CD14-positive monocyte (primary cell): ENCODE measurements at regions not wholly inside any gene's neighbourhood (a gene's known extent, or its start where the extent isn't known, plus 50 kb on each side); places are given as distances from the start of the nearest gene placed in this dataset.
A peak's percentile ranks its signal among the peaks of the same experiment; 100 is the strongest.

ENCODE experiments used
- DNase-seq, 3 donors: peaks; one replicate each; pipeline ENCODE4 v3.0.0-alpha.2; 2011 to 2022
- H2AFZ ChIP-seq: 2 replicates; pipeline ENCODE4 v1.6.0; 2012; ENCODE audit warnings: mild to moderate bottlenecking, low read depth, low read length, inconsistent platforms; ENCODE audit not compliant: insufficient read depth, poor library complexity, severe bottlenecking
- H3K27ac ChIP-seq, 2 donors: 1 replicate in 1 of 2; 2 replicates in 1 of 2; pipeline ENCODE4 v1.5.1; 2012 to 2013; ENCODE audit warnings: low read length in 2 of 2, control low read depth in 1 of 2, inconsistent platforms in 1 of 2, low read depth in 1 of 2, mild to moderate bottlenecking in 1 of 2
- H3K27me3 ChIP-seq, 2 donors: one replicate each; pipeline versions ENCODE4 v1.6.0 to v1.6.1; 2011 to 2013; ENCODE audit warnings: low read length in 2 of 2; ENCODE audit not compliant: control insufficient read depth in 2 of 2, insufficient read depth in 2 of 2
- H3K36me3 ChIP-seq, 2 donors: replicated peaks in 1 of 2; 1 replicate in 1 of 2; 2 replicates in 1 of 2; pipeline versions ENCODE4 v1.5.1 to v1.6.1; 2012 to 2013; ENCODE audit warnings: low read length in 2 of 2, control low read depth in 1 of 2, inconsistent platforms in 1 of 2, mild to moderate bottlenecking in 1 of 2; ENCODE audit not compliant: insufficient read depth in 2 of 2, control insufficient read depth in 1 of 2
- H3K4me1 ChIP-seq, 2 donors: 1 replicate in 1 of 2; 2 replicates in 1 of 2; pipeline versions ENCODE4 v1.5.1 to v1.6.1; 2012 to 2013; ENCODE audit warnings: low read length in 2 of 2, control low read depth in 1 of 2, inconsistent platforms in 1 of 2, mild to moderate bottlenecking in 1 of 2, moderate library complexity in 1 of 2; ENCODE audit not compliant: insufficient read depth in 2 of 2, control insufficient read depth in 1 of 2
- H3K4me2 ChIP-seq: replicated peaks from 2 replicates; pipeline ENCODE3; 2012; ENCODE audit warnings: low read length, moderate library complexity, mild to moderate bottlenecking; ENCODE audit not compliant: poor library complexity, severe bottlenecking; ENCODE audit errors: extremely low read depth
- H3K4me3 ChIP-seq, 3 experiments: fragments of 200-600 bp in 1 of 3; sonication (generic) in 1 of 3; replicated peaks in 1 of 3; 1 replicate in 2 of 3; 2 replicates in 1 of 3; pipeline ENCODE4 v1.5.1; 2011 to 2013; ENCODE audit warnings: low read length in 3 of 3, mild to moderate bottlenecking in 3 of 3, control low read depth in 2 of 3, low read depth in 2 of 3, inconsistent platforms in 1 of 3, moderate library complexity in 1 of 3
- H3K79me2 ChIP-seq: 2 replicates; pipeline ENCODE4 v1.6.0; 2012; ENCODE audit warnings: mild to moderate bottlenecking, control low read depth, inconsistent platforms, low read length, moderate library complexity; ENCODE audit not compliant: insufficient read depth
- H3K9ac ChIP-seq: 2 replicates; pipeline ENCODE4 v1.6.0; 2017; ENCODE audit warnings: low read length, mild to moderate bottlenecking; ENCODE audit not compliant: insufficient read depth, poor library complexity, severe bottlenecking
- H3K9me3 ChIP-seq, 2 donors: replicated peaks in 1 of 2; 1 replicate in 1 of 2; 2 replicates in 1 of 2; pipeline versions ENCODE4 v1.5.1 to v1.6.1; 2012 to 2013; ENCODE audit warnings: low read length in 2 of 2, control low read depth in 1 of 2; ENCODE audit not compliant: control insufficient read depth in 1 of 2, insufficient read depth in 1 of 2
- H4K20me1 ChIP-seq: 2 replicates; pipeline ENCODE4 v1.6.0; 2012; ENCODE audit warnings: mild to moderate bottlenecking, low read length, control low read depth, moderate library complexity; ENCODE audit not compliant: insufficient read depth
- H3K27ac Mint-ChIP-seq, 7 donors: one replicate each; pipeline ENCODE4 v1.8.0; 2020; ENCODE audit warnings: mild to moderate bottlenecking in 7 of 7, mixed read lengths in 7 of 7, moderate library complexity in 6 of 7, inconsistent platforms in 2 of 7
- H3K27me3 Mint-ChIP-seq, 3 donors: one replicate each; pipeline ENCODE4 v1.8.0; 2021 to 2022; ENCODE audit warnings: low read depth in 3 of 3, mild to moderate bottlenecking in 3 of 3, mixed read lengths in 3 of 3, moderate library complexity in 3 of 3, inconsistent platforms in 1 of 3
- H3K36me3 Mint-ChIP-seq, 2 donors: one replicate each; pipeline ENCODE4 v1.8.0; 2020; ENCODE audit warnings: mixed read lengths in 2 of 2, inconsistent platforms in 1 of 2, mild to moderate bottlenecking in 1 of 2
- H3K4me1 Mint-ChIP-seq: one replicate; pipeline ENCODE4 v1.8.0; 2020; ENCODE audit warnings: mild to moderate bottlenecking, mixed read lengths
- H3K4me3 Mint-ChIP-seq, 2 donors: one replicate each; pipeline ENCODE4 v1.8.0; 2020; ENCODE audit warnings: mild to moderate bottlenecking in 2 of 2, mixed read lengths in 2 of 2, moderate library complexity in 1 of 2
- H3K9me3 Mint-ChIP-seq, 7 donors: one replicate each; pipeline ENCODE4 v1.8.0; 2020 to 2022; ENCODE audit warnings: mixed read lengths in 7 of 7, mild to moderate bottlenecking in 6 of 7, moderate library complexity in 6 of 7, inconsistent platforms in 2 of 7
- WGBS: methylation state at CpG from one replicate; pipeline ENCODE4 v1.1.5; 2013; ENCODE audit warnings: missing lambda C conversion rate; ENCODE audit not compliant: insufficient coverage; 5-methylcytosine and 5-hydroxymethylcytosine counted together
- intact Hi-C, 2 donors: fragments of 100-400 bp; cut with micrococcal nuclease; formaldehyde crosslinking; loops; one replicate each; pipeline versions ENCODE4 v1.15.0 to v1.15.1; 2023
- TF ChIP-seq, protein P1 (sequence below): fragments of 200-600 bp; IDR thresholded peaks from one replicate; pipeline ENCODE4 v1.8.0; 2022; ENCODE audit warnings: antibody characterized with exemption, mild to moderate bottlenecking

DNA sequence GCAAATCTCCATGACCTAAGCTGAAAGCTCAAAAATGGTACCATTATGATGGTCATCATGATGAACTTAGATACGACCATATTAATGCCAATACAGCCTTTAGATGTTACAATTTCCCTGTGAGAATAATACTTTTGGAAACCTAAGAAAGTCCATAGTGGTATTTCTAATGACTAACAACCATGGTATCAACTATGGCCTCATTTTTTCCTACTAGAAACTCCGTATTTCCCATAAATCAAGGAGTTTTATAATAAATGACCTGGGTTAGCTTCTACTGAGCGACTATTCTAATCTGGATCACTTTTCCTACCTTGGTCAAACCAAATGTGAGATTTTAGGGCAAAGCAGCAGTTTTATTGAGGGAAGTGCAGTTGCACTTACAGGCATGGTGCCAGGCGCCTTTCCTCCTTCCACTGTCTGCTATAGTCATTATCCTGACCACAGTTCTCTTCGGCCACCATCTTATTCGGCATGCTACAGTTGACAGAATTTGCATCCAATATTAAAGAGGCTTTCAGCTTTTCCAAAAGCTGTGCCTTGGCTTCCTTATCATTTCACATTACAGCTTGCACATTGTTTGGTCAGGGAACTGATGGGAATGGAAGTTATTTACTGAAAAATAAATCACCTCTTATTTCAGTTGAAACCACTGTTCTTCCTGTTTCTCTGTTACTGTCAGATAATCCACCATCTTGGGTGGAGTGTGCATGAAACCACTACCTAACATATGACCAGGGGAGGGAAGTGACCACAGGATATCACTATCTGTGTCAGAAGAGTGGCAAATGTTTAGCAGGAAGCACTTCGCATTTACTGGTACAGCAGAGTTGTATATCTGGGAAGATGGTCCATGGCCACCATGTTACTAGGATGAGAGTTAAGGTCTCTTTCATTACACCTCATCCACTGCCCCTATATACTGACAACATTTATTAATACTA, 74.5 kb upstream of the PICALM start:
- Histone ChIP-seq H3K36me3 (no peaks in the 10 kb centered on the region), H3K9ac (peak overlapping the region; percentile 30), H3K9me3 (no peaks in the 10 kb centered on the region), H2AFZ (peak overlapping the region; percentile 52), H3K4me2 (peak overlapping the region; percentile 1), H3K27ac (peak overlapping the region; percentile 83 to 93), H3K4me1 (peaks cover 80 to 81% of the 10 kb centered on the region in 2 donors), H3K4me3 (peak overlapping the region in 1 of 3 experiments; percentile 55), H3K27me3 (no peaks in the 10 kb centered on the region), H3K79me2 (peaks cover 12% of the 10 kb centered on the region), H4K20me1 (no peaks in the 10 kb centered on the region)
- 100% methylated on average over 1 of the region's 7 CpGs for WGBS
- Mint-ChIP-seq H3K27ac (peak overlapping the region; percentile 92 to 99 (median 97)), H3K9me3 (peaks cover 0 to 1% (median 0%) of the 10 kb centered on the region in 7 donors), H3K36me3 (peaks cover 2 to 6% of the 10 kb centered on the region in 2 donors), H3K27me3 (no peaks in the 10 kb centered on the region), H3K4me3 (no peak overlapping the region), H3K4me1 (peaks cover 80% of the 10 kb centered on the region)
- TF ChIP-seq, protein P1, sequence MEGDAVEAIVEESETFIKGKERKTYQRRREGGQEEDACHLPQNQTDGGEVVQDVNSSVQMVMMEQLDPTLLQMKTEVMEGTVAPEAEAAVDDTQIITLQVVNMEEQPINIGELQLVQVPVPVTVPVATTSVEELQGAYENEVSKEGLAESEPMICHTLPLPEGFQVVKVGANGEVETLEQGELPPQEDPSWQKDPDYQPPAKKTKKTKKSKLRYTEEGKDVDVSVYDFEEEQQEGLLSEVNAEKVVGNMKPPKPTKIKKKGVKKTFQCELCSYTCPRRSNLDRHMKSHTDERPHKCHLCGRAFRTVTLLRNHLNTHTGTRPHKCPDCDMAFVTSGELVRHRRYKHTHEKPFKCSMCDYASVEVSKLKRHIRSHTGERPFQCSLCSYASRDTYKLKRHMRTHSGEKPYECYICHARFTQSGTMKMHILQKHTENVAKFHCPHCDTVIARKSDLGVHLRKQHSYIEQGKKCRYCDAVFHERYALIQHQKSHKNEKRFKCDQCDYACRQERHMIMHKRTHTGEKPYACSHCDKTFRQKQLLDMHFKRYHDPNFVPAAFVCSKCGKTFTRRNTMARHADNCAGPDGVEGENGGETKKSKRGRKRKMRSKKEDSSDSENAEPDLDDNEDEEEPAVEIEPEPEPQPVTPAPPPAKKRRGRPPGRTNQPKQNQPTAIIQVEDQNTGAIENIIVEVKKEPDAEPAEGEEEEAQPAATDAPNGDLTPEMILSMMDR, result no peak
- intact Hi-C loops, result loop anchor here (5.0 kb wide), 4 partner anchors 34 to 101 kb away; partner anchors contain the start of gene PICALM (in 1 of the 2)
- peak; percentile 85 to 91 (median 90) for DNase-seq

DNA sequence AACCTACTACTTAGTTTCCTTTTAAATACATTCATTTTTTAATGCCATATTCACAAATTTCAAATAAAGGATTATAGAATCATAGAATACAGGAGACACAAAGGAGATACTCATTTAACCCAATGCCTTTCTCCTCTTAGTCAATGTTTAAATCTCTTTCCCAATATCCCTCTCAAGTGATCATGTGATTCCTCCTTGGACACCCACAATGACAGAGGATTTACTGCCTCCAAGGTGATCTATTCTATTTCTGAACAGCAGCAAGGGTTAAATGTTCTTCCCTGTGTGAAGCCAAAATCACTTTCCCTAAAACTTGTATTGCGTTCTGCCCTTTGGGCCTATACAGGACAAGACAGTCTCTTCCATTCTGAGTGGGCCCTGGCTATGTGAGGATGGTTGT, 73.3 kb upstream of the PICALM start:
- peak overlapping the region in 1 of 3 experiments; percentile 55 for H3K4me3 ChIP-seq
- H3K27ac Mint-ChIP-seq, result peak overlapping the region; percentile 92 to 99 (median 97)
- peak overlapping the region in 1 of 2 donors; percentile 26 for H3K4me3 Mint-ChIP-seq
- H3K36me3 ChIP-seq, result no peaks in the 10 kb centered on the region
- peaks cover 91% of the 10 kb centered on the region for H3K4me1 Mint-ChIP-seq
- peak in 2 of 3 donors; percentile 41 to 45 for DNase-seq
- no peaks in the 10 kb centered on the region for H3K9me3 ChIP-seq
- TF ChIP-seq, protein P1, result no peak
- H3K36me3 Mint-ChIP-seq, result peaks cover 2 to 6% of the 10 kb centered on the region in 2 donors
- H3K27ac ChIP-seq, result peak overlapping the region; percentile 87 to 93
- no peaks in the 10 kb centered on the region for H4K20me1 ChIP-seq
- H3K4me2 ChIP-seq, result peak overlapping the region; percentile 50
- no peak overlapping the region for H2AFZ ChIP-seq
- H3K27me3 ChIP-seq, result no peaks in the 10 kb centered on the region
- no CpG with 5 or more reads among the region's 1 CpG for WGBS
- no peak overlapping the region for H3K9ac ChIP-seq
- H3K4me1 ChIP-seq, result peaks cover 90 to 92% of the 10 kb centered on the region in 2 donors
- H3K79me2 ChIP-seq, result peaks cover 12% of the 10 kb centered on the region
- intact Hi-C loops, result loop anchor here (5.0 kb wide), 4 partner anchors 35 to 100 kb away; partner anchors contain the start of gene PICALM (in 1 of the 2)
- no peaks in the 10 kb centered on the region for H3K27me3 Mint-ChIP-seq
- peaks cover 0 to 1% (median 0%) of the 10 kb centered on the region in 7 donors for H3K9me3 Mint-ChIP-seq
